Caco-2 (cell line): ENCODE measurements at regions not wholly inside any gene's neighbourhood (a gene's known extent, or its start where the extent isn't known, plus 50 kb on each side); places are given as distances from the start of the nearest gene placed in this dataset.

Source experiments
- BruUV-seq: library from RNA; stranded (reverse); fragments of 400-500 nt; replicated peaks from 2 replicates; lab custom pipeline; 2021; lab: Mats Ljungman, UMichigan
- CTCF ChIA-PET: fragments of 300-600 bp; sonication (Branson Sonifier 250); formaldehyde crosslinking; loops from one replicate; lab custom pipeline; 2022; ENCODE audit warnings: antibody characterized with exemption; lab: Charles Lee
- POLR2A ChIA-PET: fragments of 300-600 bp; sonication (Branson Sonifier 250); formaldehyde crosslinking; loops from one replicate; lab custom pipeline; 2022; ENCODE audit warnings: antibody characterized with exemption; lab: Charles Lee
- DNase-seq, 2 experiments: peaks; one replicate each; pipeline versions ENCODE4 v3.0.0 to v3.0.0-alpha.2; 2020 to 2022
- H3K27me3 ChIP-seq: replicated peaks from 2 replicates; pipeline ENCODE4 v1.6.0; 2011; ENCODE audit warnings: low read length; ENCODE audit not compliant: control insufficient read depth, insufficient read depth
- H3K36me3 ChIP-seq: 2 replicates; pipeline ENCODE4 v1.5.1; 2011; ENCODE audit warnings: low read length; ENCODE audit not compliant: control insufficient read depth, insufficient read depth
- H3K4me1 ChIP-seq: fragments of 250-450 bp; sonication (Bioruptor Pico); 2 replicates; pipeline ENCODE4 v1.5.1; 2020; ENCODE audit warnings: mild to moderate bottlenecking
- H3K4me3 ChIP-seq: 2 replicates; pipeline ENCODE4 v1.5.1; 2011; ENCODE audit warnings: low read depth, mild to moderate bottlenecking, control low read depth, low read length
- H3K9me3 ChIP-seq: fragments of 250-450 bp; sonication (Bioruptor Pico); 2 replicates; pipeline ENCODE4 v1.5.1; 2020; ENCODE audit warnings: mild to moderate bottlenecking, moderate library complexity
- H3K27ac Mint-ChIP-seq: one replicate; pipeline ENCODE4 v1.8.0; 2022; ENCODE audit warnings: mixed read lengths; ENCODE audit not compliant: unreplicated experiment
- H3K27me3 Mint-ChIP-seq: one replicate; pipeline ENCODE4 v1.8.0; 2022; ENCODE audit warnings: mixed read lengths; ENCODE audit not compliant: insufficient read depth, unreplicated experiment
- H3K36me3 Mint-ChIP-seq: one replicate; pipeline ENCODE4 v1.8.0; 2022; ENCODE audit warnings: mild to moderate bottlenecking, mixed read lengths; ENCODE audit not compliant: insufficient read depth, unreplicated experiment
- H3K4me1 Mint-ChIP-seq: one replicate; pipeline ENCODE4 v1.8.0; 2022; ENCODE audit warnings: low read depth, mixed read lengths; ENCODE audit not compliant: unreplicated experiment
- H3K4me3 Mint-ChIP-seq: one replicate; pipeline ENCODE4 v1.8.0; 2022; ENCODE audit warnings: mild to moderate bottlenecking, moderate library complexity, mixed read lengths; ENCODE audit not compliant: unreplicated experiment
- H3K9me3 Mint-ChIP-seq: one replicate; pipeline ENCODE4 v1.8.0; 2022; ENCODE audit warnings: mixed read lengths; ENCODE audit not compliant: unreplicated experiment
- intact Hi-C: fragments of 100-400 bp; cut with micrococcal nuclease; formaldehyde crosslinking; loops from one replicate; pipeline ENCODE4 v1.10.0; 2022; ENCODE audit not compliant: unreplicated experiment
- TF ChIP-seq, protein P1 (sequence below), 2 experiments: fragments of 200-600 bp in 1 of 2; IDR thresholded peaks; 1 replicate in 1 of 2; 2 replicates in 1 of 2; pipeline versions ENCODE4 v1.5.1 to v1.8.0; 2011 to 2022; ENCODE audit warnings: antibody characterized with exemption in 1 of 2, control low read depth in 1 of 2, inconsistent platforms in 1 of 2, low read depth in 1 of 2, low read length in 1 of 2, mild to moderate bottlenecking in 1 of 2, moderate library complexity in 1 of 2; ENCODE audit not compliant: insufficient read depth in 1 of 2, severe bottlenecking in 1 of 2, unreplicated experiment in 1 of 2

DNA sequence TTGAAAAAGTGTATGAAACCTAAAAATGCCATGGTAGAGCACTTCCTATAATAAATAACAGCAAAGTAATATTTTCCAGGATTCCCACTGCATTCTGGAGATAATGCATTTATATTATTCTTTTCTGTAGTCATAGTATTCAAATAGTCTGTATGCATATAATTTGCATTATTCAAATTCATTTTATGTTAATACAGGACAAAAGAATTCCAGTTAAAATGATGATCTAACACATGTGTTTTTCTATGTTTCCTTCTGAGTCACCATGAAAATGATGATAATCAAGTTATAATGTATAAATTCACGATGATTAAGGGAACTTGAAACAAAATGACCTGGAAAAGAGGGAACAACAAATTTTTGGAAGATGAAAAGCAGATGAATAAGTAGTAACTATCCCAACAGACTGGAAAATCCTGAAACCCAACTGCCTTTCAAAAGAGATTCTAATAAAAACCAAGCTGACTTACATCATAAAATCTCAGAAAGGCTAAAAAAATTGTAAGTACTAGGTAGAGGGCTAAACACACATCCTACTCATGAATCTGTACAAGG is 358.6 kb upstream of the PAPPA start:
- no peaks in the 10 kb centered on the region for H3K9me3 Mint-ChIP-seq
- Histone ChIP-seq H3K9me3 (no peaks in the 10 kb centered on the region), H3K27me3 (no peaks in the 10 kb centered on the region), H3K4me3 (no peak overlapping the region), H3K36me3 (no peaks in the 10 kb centered on the region), H3K4me1 (no peaks in the 10 kb centered on the region)
- no peaks in the 10 kb centered on the region for H3K36me3 Mint-ChIP-seq
- TF ChIP-seq, protein P1, sequence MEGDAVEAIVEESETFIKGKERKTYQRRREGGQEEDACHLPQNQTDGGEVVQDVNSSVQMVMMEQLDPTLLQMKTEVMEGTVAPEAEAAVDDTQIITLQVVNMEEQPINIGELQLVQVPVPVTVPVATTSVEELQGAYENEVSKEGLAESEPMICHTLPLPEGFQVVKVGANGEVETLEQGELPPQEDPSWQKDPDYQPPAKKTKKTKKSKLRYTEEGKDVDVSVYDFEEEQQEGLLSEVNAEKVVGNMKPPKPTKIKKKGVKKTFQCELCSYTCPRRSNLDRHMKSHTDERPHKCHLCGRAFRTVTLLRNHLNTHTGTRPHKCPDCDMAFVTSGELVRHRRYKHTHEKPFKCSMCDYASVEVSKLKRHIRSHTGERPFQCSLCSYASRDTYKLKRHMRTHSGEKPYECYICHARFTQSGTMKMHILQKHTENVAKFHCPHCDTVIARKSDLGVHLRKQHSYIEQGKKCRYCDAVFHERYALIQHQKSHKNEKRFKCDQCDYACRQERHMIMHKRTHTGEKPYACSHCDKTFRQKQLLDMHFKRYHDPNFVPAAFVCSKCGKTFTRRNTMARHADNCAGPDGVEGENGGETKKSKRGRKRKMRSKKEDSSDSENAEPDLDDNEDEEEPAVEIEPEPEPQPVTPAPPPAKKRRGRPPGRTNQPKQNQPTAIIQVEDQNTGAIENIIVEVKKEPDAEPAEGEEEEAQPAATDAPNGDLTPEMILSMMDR (IDR thresholded peaks at IDR 0.05; ENCODE audit: insufficient read depth in 1 of 2, low read depth in 1 of 2, low read length in 1 of 2, severe bottlenecking in 1 of 2, unreplicated experiment in 1 of 2): no peak
- no peak for DNase-seq
- intact Hi-C loops: no loop called here
- no TSS peak for BruUV-seq
- H3K27me3 Mint-ChIP-seq: peaks cover 10% of the 10 kb centered on the region
- CTCF ChIA-PET: no interaction called here
- no peaks in the 10 kb centered on the region for H3K4me1 Mint-ChIP-seq
- no peak overlapping the region for H3K4me3 Mint-ChIP-seq
- POLR2A ChIA-PET: no interaction called here
- H3K27ac Mint-ChIP-seq: no peak overlapping the region

DNA sequence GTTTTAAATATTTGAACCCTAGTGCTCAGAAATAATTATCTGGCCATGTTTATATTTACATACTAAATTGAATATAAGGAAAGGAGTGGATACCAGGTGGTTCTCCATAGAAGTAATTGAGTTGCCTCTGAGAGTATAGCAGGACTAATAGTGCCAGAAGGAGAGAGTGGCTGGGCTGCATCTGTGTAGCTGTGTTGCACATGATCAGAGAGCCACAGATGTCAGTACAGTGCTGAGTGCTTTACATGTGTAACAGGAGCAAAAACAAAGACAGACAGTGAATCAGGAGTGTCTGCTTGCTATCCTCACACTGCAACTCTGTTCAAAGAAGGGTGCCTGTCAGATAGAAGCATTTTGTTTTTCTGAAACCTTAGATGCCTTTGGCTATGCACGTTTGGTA is 353.9 kb upstream of the PAPPA start:
- H3K36me3 ChIP-seq: no peaks in the 10 kb centered on the region
- ChIA-PET CTCF (no interaction called here), POLR2A (no interaction called here)
- no TSS peak for BruUV-seq
- no peak overlapping the region for H3K4me3 ChIP-seq
- H3K27me3 ChIP-seq: no peaks in the 10 kb centered on the region
- H3K4me1 Mint-ChIP-seq: no peaks in the 10 kb centered on the region
- H3K36me3 Mint-ChIP-seq: no peaks in the 10 kb centered on the region
- H3K9me3 Mint-ChIP-seq: no peaks in the 10 kb centered on the region
- no peak overlapping the region for H3K4me3 Mint-ChIP-seq
- TF ChIP-seq, protein P1 (IDR thresholded peaks at IDR 0.05; ENCODE audit: insufficient read depth in 1 of 2, low read depth in 1 of 2, low read length in 1 of 2, severe bottlenecking in 1 of 2, unreplicated experiment in 1 of 2): no peak
- intact Hi-C loops: no loop called here
- DNase-seq: no peak
- no peaks in the 10 kb centered on the region for H3K9me3 ChIP-seq
- peaks cover 10% of the 10 kb centered on the region for H3K27me3 Mint-ChIP-seq
- H3K4me1 ChIP-seq: no peaks in the 10 kb centered on the region
- no peak overlapping the region for H3K27ac Mint-ChIP-seq

DNA sequence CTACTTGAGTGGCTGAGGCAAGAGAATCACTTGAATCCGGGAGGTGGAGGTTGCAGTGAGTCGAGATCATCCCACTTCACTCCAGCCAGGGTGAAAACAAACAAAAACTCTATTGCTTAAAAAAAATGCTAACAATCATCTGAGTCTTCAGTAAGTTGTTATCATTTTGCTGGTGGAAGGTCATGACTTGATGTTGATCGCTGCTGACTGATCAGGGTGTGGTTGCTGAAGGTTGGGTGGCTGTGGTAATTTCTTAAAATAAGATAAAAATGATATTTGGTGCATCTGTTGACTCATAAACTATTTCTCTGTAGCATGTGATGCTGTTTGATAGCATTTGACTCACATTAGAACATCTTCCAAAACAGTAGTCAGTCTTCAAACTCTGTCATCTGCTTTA is 349.4 kb upstream of the PAPPA start:
- no peaks in the 10 kb centered on the region for H3K4me1 Mint-ChIP-seq
- intact Hi-C loops: no loop called here
- no peak overlapping the region for H3K4me3 Mint-ChIP-seq

More for the DNA sequence above, 349.4 kb upstream of the PAPPA start:
- Histone ChIP-seq H3K36me3 (no peaks in the 10 kb centered on the region), H3K9me3 (no peaks in the 10 kb centered on the region), H3K4me3 (no peak overlapping the region), H3K4me1 (no peaks in the 10 kb centered on the region), H3K27me3 (no peaks in the 10 kb centered on the region)
- no peak overlapping the region for H3K27ac Mint-ChIP-seq
- POLR2A ChIA-PET: no interaction called here
- DNase-seq: no peak
- no TSS peak for BruUV-seq
- CTCF ChIA-PET: no interaction called here
- TF ChIP-seq, protein P1 (IDR thresholded peaks at IDR 0.05; ENCODE audit: insufficient read depth in 1 of 2, low read depth in 1 of 2, low read length in 1 of 2, severe bottlenecking in 1 of 2, unreplicated experiment in 1 of 2): no peak
- H3K9me3 Mint-ChIP-seq: no peaks in the 10 kb centered on the region
- H3K27me3 Mint-ChIP-seq: no peaks in the 10 kb centered on the region
- no peaks in the 10 kb centered on the region for H3K36me3 Mint-ChIP-seq
